NCI-H446 treated with DMSO at 0.1 percent for 48 hours (cell line): ENCODE measurements at regions not wholly inside any gene's neighbourhood (a gene's known extent, or its start where the extent isn't known, plus 50 kb on each side); places are given as distances from the start of the nearest gene placed in this dataset.
"Not testable (repeated sequence)": the region's sequence is repeated elsewhere in the genome, so short reads cannot be mapped to it uniquely, and the experiment has no call there.

Experiments
- DNase-seq: peaks from one replicate; lab custom pipeline; 2025; lab: John Stamatoyannopoulos, UW

GRCh38 chr4:44964086-44964485 is 237.7 kb upstream of the GNPDA2 start:
- DNase-seq = not testable (repeated sequence)

- no peak for DNase-seq
Observed at GRCh38 chr4:44961001-44961755, 234.8 kb upstream of the GNPDA2 start.

GRCh38 chr4:44931720-44932119 is 205.4 kb upstream of the GNPDA2 start:
- no peak for DNase-seq

GRCh38 chr4:44928785-44929184 is 202.4 kb upstream of the GNPDA2 start:
- no peak for DNase-seq

- DNase-seq = peak; percentile 38
Observed at GRCh38 chr4:44927399-44928380, 201.3 kb upstream of the GNPDA2 start.

- no peak for DNase-seq
Observed at GRCh38 chr4:44916411-44916810, 190.1 kb upstream of the GNPDA2 start.

GRCh38 chr4:44914748-44915147 is 188.4 kb upstream of the GNPDA2 start:
- no peak for DNase-seq

GRCh38 chr4:44914223-44914622 is 187.9 kb upstream of the GNPDA2 start:
- DNase-seq = no peak

- DNase-seq = no peak
Observed at GRCh38 chr4:44912980-44913379, 186.6 kb upstream of the GNPDA2 start.

GRCh38 chr4:44908565-44908964 is 182.2 kb upstream of the GNPDA2 start:
- no peak for DNase-seq

- no peak for DNase-seq
Observed at GRCh38 chr4:44872246-44872645, 145.9 kb upstream of the GNPDA2 start.

- DNase-seq = no peak
Observed at GRCh38 chr4:44871133-44871532, 144.8 kb upstream of the GNPDA2 start.

- no peak for DNase-seq
Observed at GRCh38 chr4:44869985-44870384, 143.6 kb upstream of the GNPDA2 start.

GRCh38 chr4:44869222-44869882 is 143.0 kb upstream of the GNPDA2 start:
- DNase-seq = no peak

GRCh38 chr4:44861756-44862155 is 135.4 kb upstream of the GNPDA2 start:
- DNase-seq = no peak

GRCh38 chr4:44859477-44859876 is 133.1 kb upstream of the GNPDA2 start:
- DNase-seq = no peak

GRCh38 chr4:44848466-44848865 is 122.1 kb upstream of the GNPDA2 start:
- no peak for DNase-seq

GRCh38 chr4:44845993-44846392 is 119.6 kb upstream of the GNPDA2 start:
- no peak for DNase-seq

GRCh38 chr4:44845309-44845708 is 119.0 kb upstream of the GNPDA2 start:
- DNase-seq = no peak

GRCh38 chr4:44842531-44842930 is 116.2 kb upstream of the GNPDA2 start:
- no peak for DNase-seq

GRCh38 chr4:44817930-44818329 is 91.6 kb upstream of the GNPDA2 start:
- no peak for DNase-seq

- no peak for DNase-seq
Observed at GRCh38 chr4:44806071-44806470, 79.7 kb upstream of the GNPDA2 start.

- no peak for DNase-seq
Observed at GRCh38 chr4:44804301-44804700, 77.9 kb upstream of the GNPDA2 start.
